Caco-2 (cell line): ENCODE measurements at regions not wholly inside any gene's neighbourhood (a gene's known extent, or its start where the extent isn't known, plus 50 kb on each side); places are given as distances from the start of the nearest gene placed in this dataset.

Experiments used
- BruUV-seq: library from RNA; stranded (reverse); fragments of 400-500 nt; replicated peaks from 2 replicates; lab custom pipeline; 2021; lab: Mats Ljungman, UMichigan
- CTCF ChIA-PET: fragments of 300-600 bp; sonication (Branson Sonifier 250); formaldehyde crosslinking; loops from one replicate; lab custom pipeline; 2022; ENCODE audit warnings: antibody characterized with exemption; lab: Charles Lee
- POLR2A ChIA-PET: fragments of 300-600 bp; sonication (Branson Sonifier 250); formaldehyde crosslinking; loops from one replicate; lab custom pipeline; 2022; ENCODE audit warnings: antibody characterized with exemption; lab: Charles Lee
- DNase-seq, 2 experiments: peaks; one replicate each; pipeline versions ENCODE4 v3.0.0 to v3.0.0-alpha.2; 2020 to 2022
- H3K27me3 ChIP-seq: replicated peaks from 2 replicates; pipeline ENCODE4 v1.6.0; 2011; ENCODE audit warnings: low read length; ENCODE audit not compliant: control insufficient read depth, insufficient read depth
- H3K36me3 ChIP-seq: 2 replicates; pipeline ENCODE4 v1.5.1; 2011; ENCODE audit warnings: low read length; ENCODE audit not compliant: control insufficient read depth, insufficient read depth
- H3K4me1 ChIP-seq: fragments of 250-450 bp; sonication (Bioruptor Pico); 2 replicates; pipeline ENCODE4 v1.5.1; 2020; ENCODE audit warnings: mild to moderate bottlenecking
- H3K4me3 ChIP-seq: 2 replicates; pipeline ENCODE4 v1.5.1; 2011; ENCODE audit warnings: low read depth, mild to moderate bottlenecking, control low read depth, low read length
- H3K9me3 ChIP-seq: fragments of 250-450 bp; sonication (Bioruptor Pico); 2 replicates; pipeline ENCODE4 v1.5.1; 2020; ENCODE audit warnings: mild to moderate bottlenecking, moderate library complexity
- H3K27ac Mint-ChIP-seq: one replicate; pipeline ENCODE4 v1.8.0; 2022; ENCODE audit warnings: mixed read lengths; ENCODE audit not compliant: unreplicated experiment
- H3K27me3 Mint-ChIP-seq: one replicate; pipeline ENCODE4 v1.8.0; 2022; ENCODE audit warnings: mixed read lengths; ENCODE audit not compliant: insufficient read depth, unreplicated experiment
- H3K36me3 Mint-ChIP-seq: one replicate; pipeline ENCODE4 v1.8.0; 2022; ENCODE audit warnings: mild to moderate bottlenecking, mixed read lengths; ENCODE audit not compliant: insufficient read depth, unreplicated experiment
- H3K4me1 Mint-ChIP-seq: one replicate; pipeline ENCODE4 v1.8.0; 2022; ENCODE audit warnings: low read depth, mixed read lengths; ENCODE audit not compliant: unreplicated experiment
- H3K4me3 Mint-ChIP-seq: one replicate; pipeline ENCODE4 v1.8.0; 2022; ENCODE audit warnings: mild to moderate bottlenecking, moderate library complexity, mixed read lengths; ENCODE audit not compliant: unreplicated experiment
- H3K9me3 Mint-ChIP-seq: one replicate; pipeline ENCODE4 v1.8.0; 2022; ENCODE audit warnings: mixed read lengths; ENCODE audit not compliant: unreplicated experiment
- CTCF ChIP-seq, 2 experiments: fragments of 200-600 bp in 1 of 2; IDR thresholded peaks; 1 replicate in 1 of 2; 2 replicates in 1 of 2; pipeline versions ENCODE4 v1.5.1 to v1.8.0; 2011 to 2022; ENCODE audit warnings: antibody characterized with exemption in 1 of 2, control low read depth in 1 of 2, inconsistent platforms in 1 of 2, low read depth in 1 of 2, low read length in 1 of 2, mild to moderate bottlenecking in 1 of 2, moderate library complexity in 1 of 2; ENCODE audit not compliant: insufficient read depth in 1 of 2, severe bottlenecking in 1 of 2, unreplicated experiment in 1 of 2
- intact Hi-C: fragments of 100-400 bp; cut with micrococcal nuclease; formaldehyde crosslinking; loops from one replicate; pipeline ENCODE4 v1.10.0; 2022; ENCODE audit not compliant: unreplicated experiment

- Mint-ChIP-seq H3K27me3 (peaks cover 18% of the 10 kb centered on the region), H3K27ac (no peak overlapping the region), H3K4me3 (no peak overlapping the region), H3K4me1 (no peaks in the 10 kb centered on the region), H3K9me3 (peaks cover 10% of the 10 kb centered on the region), H3K36me3 (no peaks in the 10 kb centered on the region)
- TF ChIP-seq CTCF (IDR thresholded peaks at IDR 0.05; ENCODE audit: insufficient read depth in 1 of 2, low read depth in 1 of 2, low read length in 1 of 2, severe bottlenecking in 1 of 2, unreplicated experiment in 1 of 2): no peak
- ChIA-PET POLR2A (no interaction called here), CTCF (no interaction called here)
- Histone ChIP-seq H3K4me1 (no peaks in the 10 kb centered on the region), H3K27me3 (no peaks in the 10 kb centered on the region), H3K9me3 (0 out of 2 replicates have a peak, but pooled peaks cover 10% of the 10 kb centered on the region), H3K4me3 (no peak overlapping the region), H3K36me3 (no peaks in the 10 kb centered on the region)
- no peak for DNase-seq
- intact Hi-C loops: no loop called here
- no TSS peak for BruUV-seq
Observed at GRCh38 chr6:41418741-41419140, 83.3 kb downstream of the NCR2 start.

GRCh38 chr6:41419385-41419784 is 84.0 kb downstream of the NCR2 start:
- intact Hi-C loops: no loop called here
- H3K4me3 Mint-ChIP-seq: no peak overlapping the region
- no peak for TF ChIP-seq CTCF (IDR thresholded peaks at IDR 0.05; ENCODE audit: insufficient read depth in 1 of 2, low read depth in 1 of 2, low read length in 1 of 2, severe bottlenecking in 1 of 2, unreplicated experiment in 1 of 2)
- no peak for DNase-seq
- BruUV-seq: no TSS peak
- POLR2A ChIA-PET: no interaction called here
- Histone ChIP-seq H3K4me1 (peaks cover 4% of the 10 kb centered on the region; the same call in 1 of the 2 replicates), H3K27me3 (no peaks in the 10 kb centered on the region), H3K4me3 (no peak overlapping the region), H3K9me3 (0 out of 2 replicates have a peak, but pooled peaks cover 10% of the 10 kb centered on the region), H3K36me3 (no peaks in the 10 kb centered on the region)
- no peaks in the 10 kb centered on the region for H3K4me1 Mint-ChIP-seq
- H3K9me3 Mint-ChIP-seq: peaks cover 10% of the 10 kb centered on the region
- H3K27me3 Mint-ChIP-seq: peaks cover 18% of the 10 kb centered on the region
- no peak overlapping the region for H3K27ac Mint-ChIP-seq
- H3K36me3 Mint-ChIP-seq: no peaks in the 10 kb centered on the region
- CTCF ChIA-PET: no interaction called here

- no peaks in the 10 kb centered on the region for H3K36me3 ChIP-seq
- Mint-ChIP-seq H3K4me1 (no peaks in the 10 kb centered on the region), H3K27ac (no peak overlapping the region), H3K27me3 (peaks cover 14% of the 10 kb centered on the region), H3K36me3 (no peaks in the 10 kb centered on the region), H3K4me3 (no peak overlapping the region), H3K9me3 (peaks cover 10% of the 10 kb centered on the region)
- no TSS peak for BruUV-seq
- DNase-seq: no peak
- H3K27me3 ChIP-seq: no peaks in the 10 kb centered on the region
- POLR2A ChIA-PET: no interaction called here
- no peak overlapping the region for H3K4me3 ChIP-seq
- H3K4me1 ChIP-seq: peaks cover 9% of the 10 kb centered on the region; the same call in 1 of the 2 replicates
- CTCF ChIA-PET: no interaction called here
- 0 out of 2 replicates have a peak, but pooled peaks cover 10% of the 10 kb centered on the region for H3K9me3 ChIP-seq
- intact Hi-C loops: no loop called here
- TF ChIP-seq CTCF (IDR thresholded peaks at IDR 0.05; ENCODE audit: insufficient read depth in 1 of 2, low read depth in 1 of 2, low read length in 1 of 2, severe bottlenecking in 1 of 2, unreplicated experiment in 1 of 2): no peak
Observed at GRCh38 chr6:41420186-41420585, 84.8 kb downstream of the NCR2 start.
